Caco-2 (cell line): ENCODE measurements at regions not wholly inside any gene's neighbourhood (a gene's known extent, or its start where the extent isn't known, plus 50 kb on each side); places are given as distances from the start of the nearest gene placed in this dataset.
A peak's percentile ranks its signal among the peaks of the same experiment; 100 is the strongest.
"Not testable (repeated sequence)": the region's sequence is repeated elsewhere in the genome, so short reads cannot be mapped to it uniquely, and the experiment has no call there.

ENCODE experiments used
- BruUV-seq: library from RNA; stranded (reverse); fragments of 400-500 nt; replicated peaks from 2 replicates; lab custom pipeline; 2021; lab: Mats Ljungman, UMichigan
- CTCF ChIA-PET: fragments of 300-600 bp; sonication (Branson Sonifier 250); formaldehyde crosslinking; loops from one replicate; lab custom pipeline; 2022; ENCODE audit warnings: antibody characterized with exemption; lab: Charles Lee
- POLR2A ChIA-PET: fragments of 300-600 bp; sonication (Branson Sonifier 250); formaldehyde crosslinking; loops from one replicate; lab custom pipeline; 2022; ENCODE audit warnings: antibody characterized with exemption; lab: Charles Lee
- DNase-seq, 2 experiments: peaks; one replicate each; pipeline versions ENCODE4 v3.0.0 to v3.0.0-alpha.2; 2020 to 2022
- H3K27me3 ChIP-seq: replicated peaks from 2 replicates; pipeline ENCODE4 v1.6.0; 2011; ENCODE audit warnings: low read length; ENCODE audit not compliant: control insufficient read depth, insufficient read depth
- H3K36me3 ChIP-seq: 2 replicates; pipeline ENCODE4 v1.5.1; 2011; ENCODE audit warnings: low read length; ENCODE audit not compliant: control insufficient read depth, insufficient read depth
- H3K4me1 ChIP-seq: fragments of 250-450 bp; sonication (Bioruptor Pico); 2 replicates; pipeline ENCODE4 v1.5.1; 2020; ENCODE audit warnings: mild to moderate bottlenecking
- H3K4me3 ChIP-seq: 2 replicates; pipeline ENCODE4 v1.5.1; 2011; ENCODE audit warnings: low read depth, mild to moderate bottlenecking, control low read depth, low read length
- H3K9me3 ChIP-seq: fragments of 250-450 bp; sonication (Bioruptor Pico); 2 replicates; pipeline ENCODE4 v1.5.1; 2020; ENCODE audit warnings: mild to moderate bottlenecking, moderate library complexity
- H3K27ac Mint-ChIP-seq: one replicate; pipeline ENCODE4 v1.8.0; 2022; ENCODE audit warnings: mixed read lengths; ENCODE audit not compliant: unreplicated experiment
- H3K27me3 Mint-ChIP-seq: one replicate; pipeline ENCODE4 v1.8.0; 2022; ENCODE audit warnings: mixed read lengths; ENCODE audit not compliant: insufficient read depth, unreplicated experiment
- H3K36me3 Mint-ChIP-seq: one replicate; pipeline ENCODE4 v1.8.0; 2022; ENCODE audit warnings: mild to moderate bottlenecking, mixed read lengths; ENCODE audit not compliant: insufficient read depth, unreplicated experiment
- H3K4me1 Mint-ChIP-seq: one replicate; pipeline ENCODE4 v1.8.0; 2022; ENCODE audit warnings: low read depth, mixed read lengths; ENCODE audit not compliant: unreplicated experiment
- H3K4me3 Mint-ChIP-seq: one replicate; pipeline ENCODE4 v1.8.0; 2022; ENCODE audit warnings: mild to moderate bottlenecking, moderate library complexity, mixed read lengths; ENCODE audit not compliant: unreplicated experiment
- H3K9me3 Mint-ChIP-seq: one replicate; pipeline ENCODE4 v1.8.0; 2022; ENCODE audit warnings: mixed read lengths; ENCODE audit not compliant: unreplicated experiment
- CTCF ChIP-seq, 2 experiments: fragments of 200-600 bp in 1 of 2; IDR thresholded peaks; 1 replicate in 1 of 2; 2 replicates in 1 of 2; pipeline versions ENCODE4 v1.5.1 to v1.8.0; 2011 to 2022; ENCODE audit warnings: antibody characterized with exemption in 1 of 2, control low read depth in 1 of 2, inconsistent platforms in 1 of 2, low read depth in 1 of 2, low read length in 1 of 2, mild to moderate bottlenecking in 1 of 2, moderate library complexity in 1 of 2; ENCODE audit not compliant: insufficient read depth in 1 of 2, severe bottlenecking in 1 of 2, unreplicated experiment in 1 of 2
- intact Hi-C: fragments of 100-400 bp; cut with micrococcal nuclease; formaldehyde crosslinking; loops from one replicate; pipeline ENCODE4 v1.10.0; 2022; ENCODE audit not compliant: unreplicated experiment

GRCh38 chr4:164343472-164343976 is 410.4 kb upstream of the SMIM31 start:
- no peaks in the 10 kb centered on the region for H3K9me3 ChIP-seq
- POLR2A ChIA-PET, result no interaction called here
- H3K4me3 ChIP-seq, result no peak overlapping the region
- BruUV-seq, result no TSS peak
- Mint-ChIP-seq H3K27ac (no peak overlapping the region), H3K9me3 (no peaks in the 10 kb centered on the region), H3K27me3 (no peaks in the 10 kb centered on the region), H3K4me1 (no peaks in the 10 kb centered on the region), H3K36me3 (no peaks in the 10 kb centered on the region), H3K4me3 (no peak overlapping the region)
- no peak for DNase-seq
- no peaks in the 10 kb centered on the region for H3K36me3 ChIP-seq
- no peak for TF ChIP-seq CTCF (IDR thresholded peaks at IDR 0.05; ENCODE audit: insufficient read depth in 1 of 2, low read depth in 1 of 2, low read length in 1 of 2, severe bottlenecking in 1 of 2, unreplicated experiment in 1 of 2)
- intact Hi-C loops, result no loop called here
- no peaks in the 10 kb centered on the region for H3K4me1 ChIP-seq
- H3K27me3 ChIP-seq, result no peaks in the 10 kb centered on the region
- CTCF ChIA-PET, result no interaction called here

- Histone ChIP-seq H3K4me3 (no peak overlapping the region), H3K9me3 (no peaks in the 10 kb centered on the region), H3K4me1 (no peaks in the 10 kb centered on the region), H3K36me3 (no peaks in the 10 kb centered on the region), H3K27me3 (no peaks in the 10 kb centered on the region)
- H3K27me3 Mint-ChIP-seq, result no peaks in the 10 kb centered on the region
- no peaks in the 10 kb centered on the region for H3K4me1 Mint-ChIP-seq
- no peak for DNase-seq
- no peak for TF ChIP-seq CTCF (IDR thresholded peaks at IDR 0.05; ENCODE audit: insufficient read depth in 1 of 2, low read depth in 1 of 2, low read length in 1 of 2, severe bottlenecking in 1 of 2, unreplicated experiment in 1 of 2)
- H3K27ac Mint-ChIP-seq, result no peak overlapping the region
- ChIA-PET CTCF (no interaction called here), POLR2A (no interaction called here)
- no peak overlapping the region for H3K4me3 Mint-ChIP-seq
- no peaks in the 10 kb centered on the region for H3K36me3 Mint-ChIP-seq
- no peaks in the 10 kb centered on the region for H3K9me3 Mint-ChIP-seq
- BruUV-seq, result no TSS peak
- intact Hi-C loops, result no loop called here
Observed at GRCh38 chr4:164345756-164346155, 408.2 kb upstream of the SMIM31 start.

- Histone ChIP-seq H3K27me3 (no peaks in the 10 kb centered on the region), H3K36me3 (no peaks in the 10 kb centered on the region), H3K4me1 (no peaks in the 10 kb centered on the region), H3K4me3 (no peak overlapping the region), H3K9me3 (no peaks in the 10 kb centered on the region)
- ChIA-PET POLR2A (no interaction called here), CTCF (no interaction called here)
- DNase-seq, result no peak
- no peaks in the 10 kb centered on the region for H3K9me3 Mint-ChIP-seq
- intact Hi-C loops, result no loop called here
- H3K27ac Mint-ChIP-seq, result no peak overlapping the region
- no peaks in the 10 kb centered on the region for H3K36me3 Mint-ChIP-seq
- H3K4me1 Mint-ChIP-seq, result no peaks in the 10 kb centered on the region
- H3K27me3 Mint-ChIP-seq, result no peaks in the 10 kb centered on the region
- BruUV-seq, result TSS peak; percentile 16
- no peak overlapping the region for H3K4me3 Mint-ChIP-seq
- TF ChIP-seq CTCF (IDR thresholded peaks at IDR 0.05; ENCODE audit: insufficient read depth in 1 of 2, low read depth in 1 of 2, low read length in 1 of 2, severe bottlenecking in 1 of 2, unreplicated experiment in 1 of 2), result no peak
Observed at GRCh38 chr4:164350061-164350460, 403.9 kb upstream of the SMIM31 start.

- H3K36me3 Mint-ChIP-seq, H3K4me1 ChIP-seq, BruUV-seq, H3K27ac Mint-ChIP-seq, POLR2A ChIA-PET, H3K9me3 ChIP-seq, H3K4me1 Mint-ChIP-seq, H3K4me3 ChIP-seq, intact Hi-C loops, CTCF ChIA-PET, H3K36me3 ChIP-seq, H3K9me3 Mint-ChIP-seq, DNase-seq, H3K27me3 Mint-ChIP-seq, H3K27me3 ChIP-seq: not testable (repeated sequence)
- peak overlapping the region; percentile 45 for H3K4me3 Mint-ChIP-seq
Observed at GRCh38 chr4:164350716-164351115, 403.2 kb upstream of the SMIM31 start.
